ENCODE measurements at regions not wholly inside any gene's neighbourhood (a gene's known extent, or its start where the extent isn't known, plus 50 kb on each side); places are given as distances from the start of the nearest gene placed in this dataset.

- Histone ChIP-seq H3K27ac (ENCODE audit: low read depth) (no peak overlapping the region), H4K20me1 (replicated peaks; ENCODE audit: insufficient read depth) (no peaks in the 10 kb centered on the region), H3F3A (replicated peaks; ENCODE audit: low read depth) (no peaks in the 10 kb centered on the region), H3K4me2 (no peak overlapping the region), H3K79me2 (replicated peaks; ENCODE audit: insufficient read depth) (no peaks in the 10 kb centered on the region), H3K4me1 (ENCODE audit: insufficient read depth) (no peaks in the 10 kb centered on the region), H3K27me3 (ENCODE audit: insufficient read depth) (no peaks in the 10 kb centered on the region), H3K4me3 (no peak overlapping the region), H3K9me2 (ENCODE audit: insufficient read depth) (no peaks in the 10 kb centered on the region), H2AFZ (no peak overlapping the region), H3K36me3 (ENCODE audit: insufficient read depth) (no peaks in the 10 kb centered on the region)
- H3K4me1 Mint-ChIP-seq: no peaks in the 10 kb centered on the region
- peaks cover 11% of the 10 kb centered on the region; the same call in 2 of the 3 replicates for H3K36me3 Mint-ChIP-seq (ENCODE audit: low read depth)
- ATAC-seq: no peak
- TF ChIP-seq POLR2AphosphoS5 (IDR thresholded peaks at IDR 0.05; ENCODE audit: low read depth) (no peak), CTCF (conservative IDR thresholded peaks at IDR 0.05; ENCODE audit: low read depth in 2 of 2) (no peak), EZH2phosphoT487 (IDR thresholded peaks at IDR 0.05; ENCODE audit: unreplicated experiment) (no peak), CREB1 (CRISPR knock-in tag; IDR thresholded peaks at IDR 0.05; ENCODE audit: low read depth) (no peak), ZNF331 (CRISPR knock-in tag; IDR thresholded peaks at IDR 0.05; ENCODE audit: low read depth) (no peak), NANOG (IDR thresholded peaks at IDR 0.05; ENCODE audit: borderline replicate concordance) (no peak), STAT1 (IDR thresholded peaks at IDR 0.05; ENCODE audit: unreplicated experiment) (no peak), REST (IDR thresholded peaks at IDR 0.05; ENCODE audit: unreplicated experiment) (no peak), ZNF462 (CRISPR knock-in tag; IDR thresholded peaks at IDR 0.05) (no peak), JUNB (IDR thresholded peaks at IDR 0.05; ENCODE audit: unreplicated experiment) (no peak)
- H3K4me3 Mint-ChIP-seq: no peak overlapping the region
- no peak overlapping the region for H3K27ac Mint-ChIP-seq
- no peaks in the 10 kb centered on the region for H3K27me3 Mint-ChIP-seq (ENCODE audit: insufficient read depth, low read depth, poor library complexity)
- DNase-seq (ENCODE audit: low spot score): no peak
- H3K9me3 Mint-ChIP-seq: peaks cover 18% of the 10 kb centered on the region
Observed at GRCh38 chr10:58140054-58140453, 127.6 kb downstream of the IPMK start.
